AG04449 (cell line): ENCODE measurements at regions not wholly inside any gene's neighbourhood (a gene's known extent, or its start where the extent isn't known, plus 50 kb on each side); places are given as distances from the start of the nearest gene placed in this dataset.

ENCODE experiments used
- CTCF ChIA-PET: fragments of 350-600 bp; formaldehyde crosslinking; extraction: SDS; loops from one replicate; lab custom pipeline; 2021; ENCODE audit warnings: antibody characterized with exemption; lab: Yijun Ruan, JAX
- POLR2A ChIA-PET: fragments of 400-600, 350-600 bp; formaldehyde crosslinking; extraction: SDS; loops from one replicate; lab custom pipeline; 2020; ENCODE audit warnings: antibody characterized with exemption, inconsistent platforms; lab: Yijun Ruan, JAX
- DNase-seq: peaks from one replicate; pipeline ENCODE4 v3.0.0-alpha.2; 2010; ENCODE audit warnings: low read depth, low spot score
- H3K4me3 ChIP-seq: 2 replicates; pipeline ENCODE4 v1.5.1; 2011; ENCODE audit warnings: low read depth, mild to moderate bottlenecking, control low read depth, low read length
- TF ChIP-seq, protein P1 (sequence below): IDR thresholded peaks from one replicate; pipeline ENCODE4 v1.5.1; 2011; ENCODE audit warnings: mild to moderate bottlenecking, moderate library complexity, low read length, control low read depth, inconsistent platforms; ENCODE audit not compliant: insufficient read depth; ENCODE audit errors: missing control alignments

DNA sequence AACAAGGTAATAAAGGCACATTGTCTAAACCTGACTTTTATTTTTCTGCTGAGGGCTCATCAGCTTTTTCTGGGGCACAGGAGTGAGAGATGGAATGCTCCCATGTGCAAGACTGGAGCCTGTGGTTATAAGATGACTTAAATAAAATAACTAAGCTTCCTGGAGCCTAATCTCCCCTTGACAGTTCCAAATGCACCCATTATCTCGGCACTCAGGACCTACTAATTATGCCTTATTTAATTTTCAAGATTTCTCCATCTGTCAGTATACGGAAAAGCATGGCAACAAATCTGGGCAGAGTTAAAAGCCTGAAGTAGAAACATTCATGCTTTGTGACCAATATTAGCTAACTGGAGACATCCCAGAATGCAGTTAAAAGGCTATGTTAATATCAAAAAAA lies 416.7 kb upstream of the TEX13C start:
- no peak for DNase-seq
- TF ChIP-seq, protein P1, sequence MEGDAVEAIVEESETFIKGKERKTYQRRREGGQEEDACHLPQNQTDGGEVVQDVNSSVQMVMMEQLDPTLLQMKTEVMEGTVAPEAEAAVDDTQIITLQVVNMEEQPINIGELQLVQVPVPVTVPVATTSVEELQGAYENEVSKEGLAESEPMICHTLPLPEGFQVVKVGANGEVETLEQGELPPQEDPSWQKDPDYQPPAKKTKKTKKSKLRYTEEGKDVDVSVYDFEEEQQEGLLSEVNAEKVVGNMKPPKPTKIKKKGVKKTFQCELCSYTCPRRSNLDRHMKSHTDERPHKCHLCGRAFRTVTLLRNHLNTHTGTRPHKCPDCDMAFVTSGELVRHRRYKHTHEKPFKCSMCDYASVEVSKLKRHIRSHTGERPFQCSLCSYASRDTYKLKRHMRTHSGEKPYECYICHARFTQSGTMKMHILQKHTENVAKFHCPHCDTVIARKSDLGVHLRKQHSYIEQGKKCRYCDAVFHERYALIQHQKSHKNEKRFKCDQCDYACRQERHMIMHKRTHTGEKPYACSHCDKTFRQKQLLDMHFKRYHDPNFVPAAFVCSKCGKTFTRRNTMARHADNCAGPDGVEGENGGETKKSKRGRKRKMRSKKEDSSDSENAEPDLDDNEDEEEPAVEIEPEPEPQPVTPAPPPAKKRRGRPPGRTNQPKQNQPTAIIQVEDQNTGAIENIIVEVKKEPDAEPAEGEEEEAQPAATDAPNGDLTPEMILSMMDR: no peak
- ChIA-PET POLR2A (no interaction called here), CTCF (no interaction called here)
- no peak overlapping the region for H3K4me3 ChIP-seq

DNA sequence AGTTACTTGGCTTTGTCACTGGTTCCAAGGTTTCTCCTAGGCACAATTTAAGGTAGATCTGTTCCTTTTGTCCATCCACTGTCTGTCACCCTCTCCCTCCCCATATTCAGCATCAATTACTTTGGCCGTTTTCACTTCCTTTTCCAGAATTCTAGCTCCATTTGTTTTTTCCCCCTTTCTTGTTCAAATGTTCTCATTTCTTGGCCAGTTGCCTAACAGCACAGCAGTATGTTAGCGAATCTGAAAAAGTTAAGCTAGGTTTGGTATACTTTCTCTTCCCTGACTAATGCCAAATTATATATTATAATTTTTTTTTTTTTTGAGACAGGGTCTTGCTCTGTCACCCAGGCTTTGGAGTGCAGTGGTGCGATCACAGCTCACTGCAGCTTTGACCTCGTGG lies 409.1 kb upstream of the TEX13C start:
- TF ChIP-seq, protein P1: no peak
- CTCF ChIA-PET: no interaction called here
- POLR2A ChIA-PET: no interaction called here
- no peak overlapping the region for H3K4me3 ChIP-seq
- no peak for DNase-seq

DNA sequence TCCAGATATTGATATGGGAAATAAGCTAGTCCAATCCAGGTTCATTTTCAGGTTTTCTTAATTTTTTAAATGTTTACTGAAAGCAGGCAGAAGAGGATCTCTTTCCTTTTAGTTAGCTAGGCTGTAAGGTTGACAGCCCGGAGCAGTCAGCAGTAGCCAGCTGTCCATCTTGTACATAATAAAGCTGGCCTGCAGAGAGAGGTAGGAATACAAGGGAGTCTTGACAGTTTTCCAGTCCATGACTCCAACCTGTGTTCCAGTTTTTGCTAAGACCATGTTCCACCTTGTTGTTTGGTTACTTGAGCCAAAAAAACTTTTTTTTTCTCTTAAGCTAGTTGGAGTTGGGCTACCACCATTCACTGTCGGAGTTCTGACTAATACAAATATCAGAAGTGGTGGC lies 402.7 kb upstream of the TEX13C start:
- no peak for DNase-seq
- POLR2A ChIA-PET: no interaction called here
- H3K4me3 ChIP-seq: no peak overlapping the region
- TF ChIP-seq, protein P1: no peak
- CTCF ChIA-PET: no interaction called here

DNA sequence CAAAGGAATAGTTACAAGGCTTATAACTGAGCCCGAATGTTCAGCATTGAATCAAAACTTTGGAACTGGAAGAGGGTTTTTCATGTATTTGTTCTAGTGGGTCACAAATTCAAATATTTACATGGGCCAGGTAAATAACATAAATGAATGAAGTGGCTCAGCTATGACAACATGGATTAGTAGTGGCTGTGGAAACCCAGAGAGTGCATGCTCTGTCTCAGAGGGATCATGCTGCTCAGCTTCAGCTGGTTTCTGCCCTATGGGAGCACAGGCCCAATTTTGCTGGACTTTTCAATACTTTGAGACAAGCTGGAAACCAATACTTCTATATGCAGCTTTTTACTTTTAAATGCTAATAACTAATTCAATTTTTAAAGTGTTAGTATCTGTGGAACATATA lies 394.0 kb upstream of the TEX13C start:
- ChIA-PET POLR2A (no interaction called here), CTCF (no interaction called here)
- H3K4me3 ChIP-seq: no peak overlapping the region
- TF ChIP-seq, protein P1: no peak
- no peak for DNase-seq

DNA sequence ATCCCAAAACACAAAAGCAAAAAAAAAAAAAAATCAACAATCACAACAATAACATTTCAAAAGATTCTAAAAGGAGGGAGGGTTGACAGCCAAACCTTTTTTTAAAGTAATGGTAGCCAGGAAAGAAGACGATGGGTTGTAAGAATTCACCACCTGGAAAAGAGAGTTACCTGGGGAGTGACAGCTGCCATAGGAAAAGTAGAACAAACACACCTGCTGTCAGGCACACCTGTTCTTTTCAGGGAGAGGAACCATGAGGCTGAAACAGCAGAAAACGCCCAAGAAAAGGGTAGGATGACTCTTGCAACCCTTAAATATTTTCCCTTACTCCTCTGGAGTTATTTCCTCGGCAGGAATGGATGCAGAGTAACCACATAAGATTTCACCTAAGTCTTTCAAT lies 388.4 kb upstream of the TEX13C start:
- TF ChIP-seq, protein P1: no peak
- no peak overlapping the region for H3K4me3 ChIP-seq
- DNase-seq: no peak
- CTCF ChIA-PET: no interaction called here
- POLR2A ChIA-PET: no interaction called here

DNA sequence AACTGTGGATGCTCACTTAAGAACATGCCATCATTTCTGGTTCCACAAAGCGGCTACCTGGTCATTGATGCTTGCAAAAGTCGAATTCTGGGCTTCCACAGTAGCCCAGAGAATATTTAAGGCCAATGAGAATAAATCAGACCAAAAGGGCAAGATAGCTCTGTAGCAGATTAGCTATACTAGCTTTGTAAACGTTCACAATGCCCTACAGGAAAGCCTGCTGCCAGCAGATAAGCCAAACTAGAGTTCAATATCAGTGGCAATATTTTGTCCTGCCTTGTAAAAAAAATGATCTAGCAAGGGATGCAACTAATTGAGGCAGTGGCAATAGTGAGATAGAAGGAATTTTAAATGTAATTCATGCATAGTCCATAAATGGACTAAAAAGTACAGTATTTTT lies 387.7 kb upstream of the TEX13C start:
- ChIA-PET POLR2A (no interaction called here), CTCF (no interaction called here)
- DNase-seq: no peak
- no peak overlapping the region for H3K4me3 ChIP-seq
- TF ChIP-seq, protein P1: no peak
